IMR-90 (cell line): ENCODE measurements at regions not wholly inside any gene's neighbourhood (a gene's known extent, or its start where the extent isn't known, plus 50 kb on each side); places are given as distances from the start of the nearest gene placed in this dataset.

ENCODE experiments used
- CHD1 ChIP-seq: IDR thresholded peaks from 2 replicates; pipeline ENCODE4 v1.6.1; 2012; ENCODE audit warnings: low read depth, low read length, improper control_type of control experiment
- FOS ChIP-seq: fragments of 150-350 bp; IDR thresholded peaks from 2 replicates; pipeline ENCODE4 v1.6.1; 2016; ENCODE audit warnings: low read depth, low read length
- MAFK ChIP-seq: IDR thresholded peaks from 2 replicates; pipeline ENCODE4 v1.6.1; 2012; ENCODE audit warnings: low read depth, low read length, improper control_type of control experiment
- MAZ ChIP-seq: IDR thresholded peaks from 2 replicates; pipeline ENCODE4 v1.6.1; 2012; ENCODE audit warnings: low read depth, mild to moderate bottlenecking, low read length, improper control_type of control experiment, moderate library complexity, borderline replicate concordance
- NFE2L2 ChIP-seq: fragments of 150-350 bp; IDR thresholded peaks from 2 replicates; pipeline ENCODE4 v1.6.1; 2016; ENCODE audit warnings: low read depth, mild to moderate bottlenecking, low read length
- POLR2A ChIP-seq: IDR thresholded peaks from 2 replicates; pipeline ENCODE4 v1.6.1; 2012; ENCODE audit warnings: mild to moderate bottlenecking, low read depth, low read length
- RAD21 ChIP-seq: IDR thresholded peaks from 2 replicates; pipeline ENCODE4 v1.6.1; 2012; ENCODE audit warnings: low read length, improper control_type of control experiment
- RCOR1 ChIP-seq: IDR thresholded peaks from 2 replicates; pipeline ENCODE4 v1.6.1; 2012; ENCODE audit warnings: mild to moderate bottlenecking, low read length, improper control_type of control experiment; ENCODE audit not compliant: insufficient replicate concordance
- TF ChIP-seq, protein P1 (sequence below): conservative IDR thresholded peaks from 2 replicates; pipeline ENCODE4 v1.5.1; 2012; ENCODE audit warnings: mild to moderate bottlenecking, low read depth, low read length, improper control_type of control experiment
- TF ChIP-seq, protein P2 (sequence below): fragments of 150-350 bp; IDR thresholded peaks from 2 replicates; pipeline ENCODE4 v1.6.1; 2017; ENCODE audit warnings: mild to moderate bottlenecking, antibody characterized with exemption, low read length, low read depth

GRCh38 chr1:5660141-5660935, 331.9 kb downstream of the NPHP4 start:
- TF ChIP-seq POLR2A (no peak), RAD21 (no peak), NFE2L2 (no peak), RCOR1 (no peak), CHD1 (no peak), MAZ (no peak), FOS (no peak), MAFK (no peak)
- TF ChIP-seq, protein P1, sequence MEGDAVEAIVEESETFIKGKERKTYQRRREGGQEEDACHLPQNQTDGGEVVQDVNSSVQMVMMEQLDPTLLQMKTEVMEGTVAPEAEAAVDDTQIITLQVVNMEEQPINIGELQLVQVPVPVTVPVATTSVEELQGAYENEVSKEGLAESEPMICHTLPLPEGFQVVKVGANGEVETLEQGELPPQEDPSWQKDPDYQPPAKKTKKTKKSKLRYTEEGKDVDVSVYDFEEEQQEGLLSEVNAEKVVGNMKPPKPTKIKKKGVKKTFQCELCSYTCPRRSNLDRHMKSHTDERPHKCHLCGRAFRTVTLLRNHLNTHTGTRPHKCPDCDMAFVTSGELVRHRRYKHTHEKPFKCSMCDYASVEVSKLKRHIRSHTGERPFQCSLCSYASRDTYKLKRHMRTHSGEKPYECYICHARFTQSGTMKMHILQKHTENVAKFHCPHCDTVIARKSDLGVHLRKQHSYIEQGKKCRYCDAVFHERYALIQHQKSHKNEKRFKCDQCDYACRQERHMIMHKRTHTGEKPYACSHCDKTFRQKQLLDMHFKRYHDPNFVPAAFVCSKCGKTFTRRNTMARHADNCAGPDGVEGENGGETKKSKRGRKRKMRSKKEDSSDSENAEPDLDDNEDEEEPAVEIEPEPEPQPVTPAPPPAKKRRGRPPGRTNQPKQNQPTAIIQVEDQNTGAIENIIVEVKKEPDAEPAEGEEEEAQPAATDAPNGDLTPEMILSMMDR = no peak
- TF ChIP-seq, protein P2, sequence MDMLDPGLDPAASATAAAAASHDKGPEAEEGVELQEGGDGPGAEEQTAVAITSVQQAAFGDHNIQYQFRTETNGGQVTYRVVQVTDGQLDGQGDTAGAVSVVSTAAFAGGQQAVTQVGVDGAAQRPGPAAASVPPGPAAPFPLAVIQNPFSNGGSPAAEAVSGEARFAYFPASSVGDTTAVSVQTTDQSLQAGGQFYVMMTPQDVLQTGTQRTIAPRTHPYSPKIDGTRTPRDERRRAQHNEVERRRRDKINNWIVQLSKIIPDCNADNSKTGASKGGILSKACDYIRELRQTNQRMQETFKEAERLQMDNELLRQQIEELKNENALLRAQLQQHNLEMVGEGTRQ = no peak
